Urothelium cell line (cell line): ENCODE measurements at regions not wholly inside any gene's neighbourhood (a gene's known extent, or its start where the extent isn't known, plus 50 kb on each side); places are given as distances from the start of the nearest gene placed in this dataset.
"Not testable (repeated sequence)": the region's sequence is repeated elsewhere in the genome, so short reads cannot be mapped to it uniquely, and the experiment has no call there.

Experiments used
- DNase-seq: peaks from one replicate; pipeline ENCODE4 v3.0.0; 2011; ENCODE audit warnings: low spot score, mixed read lengths
- FAIRE-seq: peaks from 2 replicates; lab custom pipeline; 2011; peaks lifted over from hg19 to GRCh38; lab: Jason Lieb, UNC

GRCh38 chr5:131005963-131006684 is 158.9 kb downstream of the HINT1 start:
- FAIRE-seq = no peak
- no peak for DNase-seq

GRCh38 chr5:131001507-131001906 is 163.5 kb downstream of the HINT1 start:
- DNase-seq = no peak
- FAIRE-seq = no peak

- no peak for DNase-seq
- FAIRE-seq = no peak
Measured at GRCh38 chr5:131000289-131000688, 164.8 kb downstream of the HINT1 start.

- peak; percentile 50 for FAIRE-seq
- not testable (repeated sequence) for DNase-seq
Measured at GRCh38 chr5:130996720-130997119, 168.3 kb downstream of the HINT1 start.

- no peak for FAIRE-seq
Measured at GRCh38 chr5:130995851-130996250, 169.2 kb downstream of the HINT1 start.

GRCh38 chr5:130995254-130995515 is 169.9 kb downstream of the HINT1 start:
- DNase-seq (no peak), FAIRE-seq (no peak)

More at GRCh38 chr5:130995851-130996250, 169.2 kb downstream of the HINT1 start:
- DNase-seq = no peak

GRCh38 chr5:130994496-130995253 is 170.4 kb downstream of the HINT1 start:
- FAIRE-seq (no peak), DNase-seq (no peak)

GRCh38 chr5:130992621-130993020 is 172.4 kb downstream of the HINT1 start:
- DNase-seq = no peak
- FAIRE-seq = no peak

- DNase-seq = no peak
- FAIRE-seq = no peak
Measured at GRCh38 chr5:130992095-130992494, 173.0 kb downstream of the HINT1 start.

- DNase-seq (no peak), FAIRE-seq (no peak)
Measured at GRCh38 chr5:130985776-130986175, 179.3 kb downstream of the HINT1 start.

GRCh38 chr5:130981663-130982062 is 183.4 kb downstream of the HINT1 start:
- FAIRE-seq (no peak), DNase-seq (no peak)

GRCh38 chr5:130978475-130978874 is 186.6 kb downstream of the HINT1 start:
- FAIRE-seq = no peak
- DNase-seq = no peak

- DNase-seq (no peak), FAIRE-seq (no peak)
Measured at GRCh38 chr5:130976493-130976892, 188.6 kb downstream of the HINT1 start.

GRCh38 chr5:130975847-130976246 is 189.2 kb downstream of the HINT1 start:
- FAIRE-seq (no peak), DNase-seq (no peak)

GRCh38 chr5:130975299-130975698 is 189.8 kb downstream of the HINT1 start:
- no peak for FAIRE-seq

GRCh38 chr5:130974021-130974683 is 190.9 kb downstream of the HINT1 start:
- DNase-seq (no peak), FAIRE-seq (no peak)

More at GRCh38 chr5:130975299-130975698, 189.8 kb downstream of the HINT1 start:
- DNase-seq = no peak

GRCh38 chr5:130966990-130967525 is 198.0 kb downstream of the HINT1 start:
- DNase-seq (no peak), FAIRE-seq (no peak)

- FAIRE-seq = no peak
- no peak for DNase-seq
Measured at GRCh38 chr5:130965920-130966319, 199.1 kb downstream of the HINT1 start.

- FAIRE-seq (no peak), DNase-seq (no peak)
Measured at GRCh38 chr5:130965360-130965759, 199.7 kb downstream of the HINT1 start.

GRCh38 chr5:130964231-130965202 is 200.5 kb downstream of the HINT1 start:
- no peak for FAIRE-seq
- no peak for DNase-seq
